GM23248 (cell line): ENCODE measurements at regions not wholly inside any gene's neighbourhood (a gene's known extent, or its start where the extent isn't known, plus 50 kb on each side); places are given as distances from the start of the nearest gene placed in this dataset.

Experiments used
- DNase-seq: peaks from one replicate; pipeline ENCODE4 v3.0.0-alpha.2; 2015
- H2AFZ ChIP-seq: fragments of 200-600 bp; sonication (generic); 2 replicates; pipeline ENCODE4 v1.6.1; 2016; ENCODE audit warnings: antibody characterized with exemption
- H3F3A ChIP-seq: fragments of 200-600 bp; sonication (generic); 2 replicates; pipeline ENCODE4 v1.6.1; 2016; ENCODE audit warnings: mild to moderate bottlenecking, antibody characterized with exemption, mixed run types; ENCODE audit not compliant: insufficient read depth
- H3K27ac ChIP-seq: fragments of 200-600 bp; sonication (generic); 2 replicates; pipeline ENCODE4 v1.5.1; 2016; ENCODE audit warnings: mild to moderate bottlenecking
- H3K27me3 ChIP-seq: fragments of 200-600 bp; sonication (generic); replicated peaks from 2 replicates; pipeline ENCODE4 v1.6.1; 2016; ENCODE audit warnings: mild to moderate bottlenecking; ENCODE audit not compliant: insufficient read depth
- H3K36me3 ChIP-seq: fragments of 200-600 bp; sonication (generic); 2 replicates; pipeline ENCODE4 v1.6.1; 2016; ENCODE audit warnings: low read depth, mild to moderate bottlenecking
- H3K4me1 ChIP-seq: fragments of 200-600 bp; sonication (generic); 2 replicates; pipeline ENCODE4 v1.6.1; 2016; ENCODE audit warnings: mild to moderate bottlenecking; ENCODE audit not compliant: insufficient read depth
- H3K4me2 ChIP-seq: fragments of 200-600 bp; sonication (generic); one replicate; pipeline ENCODE4 v1.6.1; 2016; ENCODE audit warnings: mild to moderate bottlenecking; ENCODE audit not compliant: unreplicated experiment
- H3K4me3 ChIP-seq: fragments of 200-600 bp; sonication (generic); 2 replicates; pipeline ENCODE4 v1.5.1; 2016; ENCODE audit warnings: mild to moderate bottlenecking
- H3K79me2 ChIP-seq: fragments of 200-600 bp; sonication (generic); 2 replicates; pipeline ENCODE4 v1.6.1; 2016; ENCODE audit warnings: mild to moderate bottlenecking; ENCODE audit not compliant: insufficient read depth
- H3K9ac ChIP-seq: fragments of 200-600 bp; sonication (generic); 2 replicates; pipeline ENCODE4 v1.6.1; 2016; ENCODE audit warnings: mild to moderate bottlenecking
- H3K9me2 ChIP-seq: fragments of 200-600 bp; sonication (generic); 2 replicates; pipeline ENCODE4 v1.6.1; 2016; ENCODE audit warnings: mixed run types, mild to moderate bottlenecking, moderate library complexity; ENCODE audit not compliant: insufficient read depth
- H3K9me3 ChIP-seq: fragments of 200-600 bp; sonication (generic); one replicate; pipeline ENCODE4 v1.6.1; 2017; ENCODE audit warnings: low read depth
- H4K20me1 ChIP-seq: fragments of 200-600 bp; sonication (generic); 2 replicates; pipeline ENCODE4 v1.6.0; 2016; ENCODE audit not compliant: insufficient read depth
- EZH2 ChIP-seq: fragments of 200-600 bp; sonication (generic); IDR thresholded peaks from 2 replicates; pipeline ENCODE4 v1.6.1; 2018; ENCODE audit warnings: antibody characterized with exemption, mild to moderate bottlenecking; ENCODE audit not compliant: insufficient read depth, poor library complexity, severe bottlenecking
- EZH2phosphoT487 ChIP-seq: fragments of 200-600 bp; sonication (generic); IDR thresholded peaks from 2 replicates; pipeline ENCODE4 v1.6.1; 2018; ENCODE audit warnings: antibody characterized with exemption, moderate library complexity, mild to moderate bottlenecking, low read depth; ENCODE audit not compliant: insufficient read depth
- WGBS, 2 experiments: methylation state at CpG; one replicate each; pipeline ENCODE4 v1.1.6; 2015 to 2017; ENCODE audit warnings: low lambda C conversion rate in 2 of 2, low coverage in 1 of 2; ENCODE audit errors: missing lambda C conversion rate in 2 of 2; 5-methylcytosine and 5-hydroxymethylcytosine counted together
- in situ Hi-C: fragments of 300-500 bp; cut with MboI; formaldehyde crosslinking; loops from 2 replicates; pipeline ENCODE4 v1.15.0; 2020

- Histone ChIP-seq H3K27ac (no peak overlapping the region), H3K27me3 (peaks cover 4% of the 10 kb centered on the region; the same call in 1 of the 2 replicates), H3K9me2 (no peaks in the 10 kb centered on the region), H4K20me1 (no peaks in the 10 kb centered on the region), H3K4me2 (no peak overlapping the region), H3K36me3 (no peaks in the 10 kb centered on the region), H3F3A (no peaks in the 10 kb centered on the region), H3K4me1 (no peaks in the 10 kb centered on the region), H2AFZ (no peak overlapping the region), H3K79me2 (no peaks in the 10 kb centered on the region), H3K4me3 (no peak overlapping the region), H3K9ac (no peak overlapping the region), H3K9me3 (no peaks in the 10 kb centered on the region)
- peak; percentile 22 for DNase-seq
- WGBS, 2 experiments = 60 to 65% methylated on average over 7 to 8 of the region's 8 CpGs
- in situ Hi-C loops = loop anchor here (10.0 kb wide), 1 partner anchor 56 kb away; no protein-coding TSS in a partner anchor
- TF ChIP-seq EZH2 (no peak), EZH2phosphoT487 (no peak)
Measured at GRCh38 chr15:31228980-31229826, 97.4 kb upstream of the KLF13 start.

- no peaks in the 10 kb centered on the region for H3K9me2 ChIP-seq
- in situ Hi-C loops = no loop called here
- H3K9ac ChIP-seq = no peak overlapping the region
- H3F3A ChIP-seq = no peaks in the 10 kb centered on the region
- H3K4me3 ChIP-seq = no peak overlapping the region
- peaks cover 2% of the 10 kb centered on the region; the same call in 1 of the 2 replicates for H3K4me1 ChIP-seq
- no peak overlapping the region for H3K4me2 ChIP-seq
- no peaks in the 10 kb centered on the region for H4K20me1 ChIP-seq
- TF ChIP-seq EZH2 = no peak
- TF ChIP-seq EZH2phosphoT487 = no peak
- no peak for DNase-seq
- no peak overlapping the region for H3K27ac ChIP-seq
- WGBS, 2 experiments = 59 to 63% methylated on average over 6 of the region's 6 CpGs
- no peaks in the 10 kb centered on the region for H3K9me3 ChIP-seq
- no peak overlapping the region for H2AFZ ChIP-seq
- no peaks in the 10 kb centered on the region for H3K27me3 ChIP-seq
- H3K36me3 ChIP-seq = no peaks in the 10 kb centered on the region
- no peaks in the 10 kb centered on the region for H3K79me2 ChIP-seq
Measured at GRCh38 chr15:31230630-31231485, 95.8 kb upstream of the KLF13 start.

DNA sequence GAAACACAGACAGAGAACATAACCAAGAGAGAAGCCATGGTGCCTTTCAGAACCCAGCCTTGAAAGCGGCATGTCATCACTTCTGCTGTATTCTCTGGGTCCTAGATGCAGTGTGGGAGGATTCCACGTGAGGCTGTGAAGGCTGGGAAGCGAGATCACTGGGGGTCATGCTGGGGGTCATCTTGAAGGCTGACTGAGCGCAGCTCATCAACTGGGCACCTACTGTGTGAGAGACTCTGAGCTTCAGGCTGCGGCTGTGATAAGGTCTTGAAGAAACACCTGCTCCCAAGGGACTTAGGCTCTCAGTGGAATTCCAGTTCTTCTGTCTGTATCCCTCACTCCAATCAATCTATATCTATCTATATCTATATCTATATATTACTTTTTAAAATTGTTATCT lies 91.8 kb upstream of the KLF13 start:
- no peaks in the 10 kb centered on the region for H3K36me3 ChIP-seq
- H3K9me3 ChIP-seq = no peaks in the 10 kb centered on the region
- H3K4me1 ChIP-seq = peaks cover 18% of the 10 kb centered on the region
- in situ Hi-C loops = no loop called here
- no peak overlapping the region for H3K4me3 ChIP-seq
- no peak overlapping the region for H3K27ac ChIP-seq
- 72 to 77% methylated on average over 5 of the region's 5 CpGs for WGBS, 2 experiments
- H3K9ac ChIP-seq = no peak overlapping the region
- no peaks in the 10 kb centered on the region for H4K20me1 ChIP-seq
- no peaks in the 10 kb centered on the region for H3K9me2 ChIP-seq
- H3K27me3 ChIP-seq = no peaks in the 10 kb centered on the region
- no peaks in the 10 kb centered on the region for H3K79me2 ChIP-seq
- H3K4me2 ChIP-seq = no peak overlapping the region
- DNase-seq = no peak
- H3F3A ChIP-seq = no peaks in the 10 kb centered on the region
- no peak for TF ChIP-seq EZH2phosphoT487
- H2AFZ ChIP-seq = no peak overlapping the region

GRCh38 chr15:31235311-31236183 lies 91.1 kb upstream of the KLF13 start:
- Histone ChIP-seq H3K27ac (peak overlapping the region; percentile 73), H3K4me2 (peak overlapping the region; percentile 85)
- peak; percentile 28 for DNase-seq

More at GRCh38 chr15:31235311-31236183, 91.1 kb upstream of the KLF13 start:
- in situ Hi-C loops = no loop called here
- Histone ChIP-seq H3K36me3 (no peaks in the 10 kb centered on the region), H3K79me2 (no peaks in the 10 kb centered on the region), H3K9me3 (no peaks in the 10 kb centered on the region), H3K4me3 (no peak overlapping the region), H3K9me2 (no peaks in the 10 kb centered on the region), H3F3A (no peaks in the 10 kb centered on the region), H3K4me1 (peaks cover 18% of the 10 kb centered on the region), H3K9ac (peak overlapping the region; percentile 73), H4K20me1 (no peaks in the 10 kb centered on the region), H3K27me3 (no peaks in the 10 kb centered on the region), H2AFZ (peak overlapping the region; percentile 77; the same call in 1 of the 2 replicates)
- TF ChIP-seq EZH2 (no peak), EZH2phosphoT487 (no peak)
- WGBS, 2 experiments = 76 to 78% methylated on average over 20 of the region's 20 CpGs
